ENCODE measurements at regions not wholly inside any gene's neighbourhood (a gene's known extent, or its start where the extent isn't known, plus 50 kb on each side); places are given as distances from the start of the nearest gene placed in this dataset.

GRCh38 chr9:85858056-85858750, 82.7 kb upstream of the NAA35 start:
- TF ChIP-seq CTCF (IDR thresholded peaks at IDR 0.05) (no peak), POLR2A (IDR thresholded peaks at IDR 0.05) (no peak)
